HUDEP-2 (cell line): ENCODE measurements at regions not wholly inside any gene's neighbourhood (a gene's known extent, or its start where the extent isn't known, plus 50 kb on each side); places are given as distances from the start of the nearest gene placed in this dataset.
"Not testable (repeated sequence)": the region's sequence is repeated elsewhere in the genome, so short reads cannot be mapped to it uniquely, and the experiment has no call there.

ENCODE experiments used
- DNase-seq, 76 experiments: peaks; one replicate each; lab custom pipeline; 2025; ENCODE audit not compliant: unreplicated experiment in 76 of 76; lab: John Stamatoyannopoulos, UW

DNA sequence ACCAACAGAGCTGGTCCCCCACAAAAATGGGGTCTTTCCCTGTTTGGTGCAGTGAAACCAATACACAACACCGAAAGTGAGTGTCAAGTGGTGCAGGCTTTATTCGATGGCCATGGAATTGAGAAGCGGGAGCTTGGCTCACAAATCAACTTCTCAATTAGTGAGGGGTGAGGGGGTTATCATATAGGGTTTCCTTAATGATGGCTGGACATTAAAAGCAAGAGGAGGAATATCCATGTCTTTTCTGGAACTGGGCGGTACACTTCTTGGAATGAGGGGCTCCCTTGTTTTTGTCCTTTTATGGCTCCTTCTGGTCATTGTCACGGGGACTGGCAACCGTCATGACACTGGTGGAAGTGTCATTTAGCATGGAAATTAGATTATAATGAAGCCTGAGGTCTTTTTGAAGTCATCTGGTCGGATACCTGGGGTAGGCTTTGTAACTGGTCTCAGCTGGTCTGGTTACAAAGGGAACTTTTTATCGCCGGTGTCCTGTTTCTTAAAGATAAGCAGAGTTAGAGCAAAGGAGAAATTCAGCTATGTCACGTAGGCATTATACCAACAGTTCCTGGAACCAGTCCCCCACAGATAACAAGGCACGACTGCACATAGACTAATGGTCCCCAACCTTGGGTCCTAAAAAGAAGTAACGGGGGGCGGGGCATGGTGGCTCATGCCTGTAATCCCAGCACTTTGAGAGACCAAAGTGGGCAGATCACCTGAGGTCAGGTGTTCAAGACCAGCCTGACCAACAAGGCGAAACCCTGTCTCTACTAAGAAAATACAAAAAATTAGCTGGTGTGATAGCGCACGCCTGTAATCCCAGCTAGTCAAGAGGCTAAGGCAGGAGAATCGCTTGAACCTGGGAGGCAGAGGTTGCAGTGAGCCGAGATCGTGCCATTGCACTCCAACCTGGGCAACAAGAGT, 93.5 kb upstream of the NDUFV2 start:
- peak in 74 of 76 experiments; percentile 7 to 98 (median 68) for DNase-seq

GRCh38 chr18:9009703-9010488, 92.6 kb upstream of the NDUFV2 start:
- DNase-seq: peak in 1 of 76 experiments; percentile 11

- no peak for DNase-seq
Observed at GRCh38 chr18:9011431-9011830, 91.1 kb upstream of the NDUFV2 start.

DNA sequence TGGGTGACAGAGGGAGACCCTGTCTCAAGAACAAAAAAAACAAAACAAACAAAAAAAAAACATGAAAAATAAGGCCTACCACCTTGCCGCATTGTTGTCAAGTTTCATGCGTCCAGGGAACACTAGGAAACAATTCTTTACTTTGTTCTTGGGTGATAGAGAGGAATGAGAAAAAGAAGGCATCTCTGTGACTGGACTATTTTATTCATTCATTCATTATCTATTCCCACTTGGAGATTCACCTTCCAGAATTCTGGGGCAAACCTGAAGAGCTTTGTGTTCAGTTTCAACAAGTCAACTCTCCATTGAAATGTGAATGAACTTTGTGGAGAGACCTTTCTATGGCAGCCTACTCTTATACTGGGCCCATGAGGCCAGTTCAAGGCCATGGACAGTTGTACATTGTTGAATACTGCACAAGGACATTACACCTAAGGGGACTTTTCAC, 88.5 kb upstream of the NDUFV2 start:
- no peak for DNase-seq

- no peak for DNase-seq
Observed at GRCh38 chr18:9015689-9016088, 86.8 kb upstream of the NDUFV2 start.

- DNase-seq: peak in 57 of 76 experiments; percentile 21 to 94 (median 58)
Observed at GRCh38 chr18:9016633-9017166, 85.8 kb upstream of the NDUFV2 start.

GRCh38 chr18:9017167-9017904, 85.2 kb upstream of the NDUFV2 start:
- DNase-seq: peak in 70 of 76 experiments; percentile 3 to 94 (median 60)

- no peak for DNase-seq
Observed at GRCh38 chr18:9017905-9018227, 84.6 kb upstream of the NDUFV2 start.

DNA sequence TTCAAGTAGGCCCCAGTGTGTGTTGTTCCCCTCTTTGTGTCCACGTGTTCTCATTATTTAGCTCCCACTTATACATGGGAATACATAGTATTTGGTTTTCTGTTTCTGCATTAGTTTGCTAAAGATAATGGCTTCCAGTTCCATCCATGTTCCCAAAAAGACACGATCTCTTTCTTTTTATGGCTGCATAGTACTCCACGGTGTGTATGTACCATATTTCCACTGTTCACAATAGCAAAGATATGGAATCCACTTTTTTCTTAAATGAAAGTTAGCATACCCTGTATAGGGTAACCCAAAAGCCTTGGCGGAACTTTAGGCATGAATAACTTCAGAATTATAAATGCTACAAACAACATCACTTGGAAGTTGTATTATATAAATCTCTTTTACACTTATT, 83.4 kb upstream of the NDUFV2 start:
- DNase-seq: no peak

- no peak for DNase-seq
Observed at GRCh38 chr18:9020221-9020620, 82.3 kb upstream of the NDUFV2 start.

GRCh38 chr18:9021458-9021857, 81.0 kb upstream of the NDUFV2 start:
- DNase-seq: no peak

- no peak for DNase-seq
Observed at GRCh38 chr18:9022397-9023155, 79.9 kb upstream of the NDUFV2 start.

GRCh38 chr18:9024031-9024646, 78.4 kb upstream of the NDUFV2 start:
- DNase-seq: not testable (repeated sequence)

DNA sequence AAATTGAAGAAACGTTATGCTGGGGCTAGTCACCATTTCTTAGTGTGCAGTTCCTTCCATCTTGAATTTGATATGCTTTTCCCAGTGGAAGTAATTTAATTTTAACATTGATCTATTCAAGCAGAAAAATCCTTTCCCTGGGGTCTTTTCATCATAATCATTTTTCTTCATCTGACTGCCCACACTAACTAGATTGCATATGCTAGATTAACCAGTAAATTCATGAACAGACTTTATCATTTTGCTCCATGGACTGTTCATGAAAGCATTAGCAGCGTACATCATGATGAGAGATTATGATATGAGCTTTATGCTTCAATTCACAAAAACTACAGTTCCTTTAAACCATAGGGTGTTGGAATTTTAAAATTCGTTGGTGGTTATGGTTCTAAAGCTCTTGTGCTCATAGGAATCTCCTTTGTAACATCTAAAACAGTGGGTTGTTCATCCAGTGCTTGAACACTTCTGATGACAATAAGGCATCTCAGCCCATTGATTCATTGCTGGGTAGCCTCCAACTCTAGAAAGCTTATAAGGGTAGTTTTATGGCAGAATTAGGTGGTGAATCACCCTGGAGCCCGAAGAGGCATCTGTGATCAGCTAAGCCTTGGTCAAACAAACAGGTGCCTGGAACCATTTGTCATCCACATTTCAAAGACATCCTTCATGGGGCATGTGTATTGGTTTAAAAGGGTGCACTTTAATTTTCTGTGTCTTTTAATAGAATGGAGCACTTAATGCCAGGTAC, 77.2 kb upstream of the NDUFV2 start:
- DNase-seq: peak in 1 of 76 experiments; percentile 9

- DNase-seq: no peak
Observed at GRCh38 chr18:9029131-9029530, 73.4 kb upstream of the NDUFV2 start.

- peak in 16 of 76 experiments; percentile 1 to 72 (median 16) for DNase-seq
Observed at GRCh38 chr18:9032519-9032918, 70.0 kb upstream of the NDUFV2 start.

DNA sequence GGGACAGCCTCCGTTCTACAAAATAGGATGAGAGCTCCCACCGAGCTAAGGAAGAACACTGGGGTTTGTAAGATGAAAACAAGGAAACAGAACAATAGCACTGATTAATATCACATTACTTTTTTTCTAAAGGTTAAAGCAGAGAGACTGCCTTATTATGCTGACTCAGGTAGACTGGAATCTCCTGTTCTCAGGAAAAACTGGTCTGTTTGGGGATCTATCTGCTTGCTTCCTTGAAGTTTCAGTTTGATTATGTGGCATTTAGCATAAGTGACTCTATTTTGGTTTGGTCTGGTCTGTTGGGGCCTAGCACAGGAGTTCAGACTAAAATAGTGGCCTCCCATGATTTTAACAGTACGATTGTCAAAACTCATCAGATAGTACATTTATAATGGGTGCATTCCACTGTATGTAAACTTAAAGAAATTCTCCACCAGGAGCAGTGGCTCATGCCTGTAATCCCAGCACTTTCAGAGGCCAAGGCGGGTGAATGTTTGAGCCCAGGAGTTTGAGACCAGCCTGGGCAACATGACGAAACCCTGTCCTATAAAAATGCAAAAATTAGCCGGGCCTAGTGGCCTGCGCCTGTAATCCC, 64.1 kb upstream of the NDUFV2 start:
- no peak for DNase-seq

GRCh38 chr18:9039441-9040071, 62.9 kb upstream of the NDUFV2 start:
- no peak for DNase-seq
